ENCODE measurements at regions not wholly inside any gene's neighbourhood (a gene's known extent, or its start where the extent isn't known, plus 50 kb on each side); places are given as distances from the start of the nearest gene placed in this dataset.

GRCh38 chr3:17799312-17799711 lies 56.9 kb upstream of the TBC1D5 start:
- no peaks in the 10 kb centered on the region for H3K27me3 ChIP-seq (ENCODE audit: insufficient read depth, low read length)
- H3K9me3 ChIP-seq (ENCODE audit: control insufficient read depth, low read depth, low read length), result no peaks in the 10 kb centered on the region
- WGBS (ENCODE audit: extremely low coverage, insufficient read length, low lambda C conversion rate), result no CpG with 5 or more reads among the region's 5 CpGs

More at GRCh38 chr3:17799312-17799711, 56.9 kb upstream of the TBC1D5 start:
- Mint-ChIP-seq H3K9me3 (no peaks in the 10 kb centered on the region), H3K4me1 (no peaks in the 10 kb centered on the region), H3K4me3 (no peak overlapping the region), H3K27ac (no peak overlapping the region), H3K27me3 (ENCODE audit: low read depth) (no peaks in the 10 kb centered on the region; the same call in 1 of the 2 replicates), H3K36me3 (ENCODE audit: insufficient read depth in 1 of 3, low read depth in 3 of 3) (no peaks in the 10 kb centered on the region)
- Histone ChIP-seq H2AFZ (ENCODE audit: low read length) (no peak overlapping the region), H3K27ac (ENCODE audit: insufficient read length, low read depth, low read length) (no peak overlapping the region), H3K79me2 (ENCODE audit: insufficient read depth, low read length) (no peaks in the 10 kb centered on the region), H3K23ac (ENCODE audit: insufficient read length, low read depth, low read length) (no peak overlapping the region), H2BK5ac (ENCODE audit: insufficient read length, low read length) (no peak overlapping the region), H3K4me2 (ENCODE audit: insufficient read depth, insufficient read length, low read length) (no peak overlapping the region), H4K91ac (ENCODE audit: insufficient read length, low read depth, low read length) (no peak overlapping the region), H3K14ac (ENCODE audit: insufficient read depth, low read length) (no peak overlapping the region; the same call in 1 of the 2 replicates), H3T11ph (ENCODE audit: low read length) (no peak overlapping the region), H3K18ac (ENCODE audit: insufficient read length, low read depth, low read length) (no peak overlapping the region), H2BK120ac (ENCODE audit: low read depth, low read length, poor library complexity, severe bottlenecking) (no peak overlapping the region), H4K8ac (replicated peaks; ENCODE audit: insufficient read length, low read depth, low read length) (no peak overlapping the region), H2BK12ac (ENCODE audit: insufficient read length, low read depth, low read length) (no peak overlapping the region), H3K79me1 (ENCODE audit: insufficient read depth, low read depth, low read length, poor library complexity, severe bottlenecking) (no peaks in the 10 kb centered on the region), H3K23me2 (ENCODE audit: insufficient read length, low read depth, low read length, poor library complexity, severe bottlenecking) (no peaks in the 10 kb centered on the region), H4K5ac (ENCODE audit: insufficient read length, low read depth, low read length) (no peak overlapping the region), H2BK15ac (ENCODE audit: low read depth, low read length) (no peak overlapping the region), H3K4ac (ENCODE audit: low read depth, low read length) (no peak overlapping the region), H3K4me1 (ENCODE audit: insufficient read depth, low read length) (no peaks in the 10 kb centered on the region), H2AK5ac (ENCODE audit: insufficient read length, low read length) (no peak overlapping the region), H4K20me1 (ENCODE audit: control insufficient read depth, insufficient read depth, insufficient read length) (no peaks in the 10 kb centered on the region), H3K9ac (ENCODE audit: extremely low read depth, insufficient read length, low read length) (no peak overlapping the region), H3K56ac (ENCODE audit: insufficient read length, low read depth, low read length) (no peak overlapping the region), H2BK20ac (ENCODE audit: low read depth, low read length, poor library complexity, severe bottlenecking) (no peak overlapping the region)
- TF ChIP-seq CTCF (conservative IDR thresholded peaks at IDR 0.05), result no peak
- no peak for DNase-seq
